Left lobe of liver (tissue), 2 donors: ENCODE measurements at regions not wholly inside any gene's neighbourhood (a gene's known extent, or its start where the extent isn't known, plus 50 kb on each side); places are given as distances from the start of the nearest gene placed in this dataset.
A peak's percentile ranks its signal among the peaks of the same experiment; 100 is the strongest.

Experiments used
- ATAC-seq: fragments of 200-7000 bp; cut with Tn5 transposase; one replicate; pipeline ENCODE4 v1.9.1; 2020; ENCODE audit warnings: mild to moderate bottlenecking, moderate library complexity
- DNase-seq: peaks from one replicate; pipeline ENCODE4 v3.0.0-alpha.2; 2020; ENCODE audit warnings: low spot score
- donor health status: DM: no; HTN: no; CAD: no; lungs with moderate emphysema.
- donor health status: DM: no; HTN: yes; CAD: no.

DNA sequence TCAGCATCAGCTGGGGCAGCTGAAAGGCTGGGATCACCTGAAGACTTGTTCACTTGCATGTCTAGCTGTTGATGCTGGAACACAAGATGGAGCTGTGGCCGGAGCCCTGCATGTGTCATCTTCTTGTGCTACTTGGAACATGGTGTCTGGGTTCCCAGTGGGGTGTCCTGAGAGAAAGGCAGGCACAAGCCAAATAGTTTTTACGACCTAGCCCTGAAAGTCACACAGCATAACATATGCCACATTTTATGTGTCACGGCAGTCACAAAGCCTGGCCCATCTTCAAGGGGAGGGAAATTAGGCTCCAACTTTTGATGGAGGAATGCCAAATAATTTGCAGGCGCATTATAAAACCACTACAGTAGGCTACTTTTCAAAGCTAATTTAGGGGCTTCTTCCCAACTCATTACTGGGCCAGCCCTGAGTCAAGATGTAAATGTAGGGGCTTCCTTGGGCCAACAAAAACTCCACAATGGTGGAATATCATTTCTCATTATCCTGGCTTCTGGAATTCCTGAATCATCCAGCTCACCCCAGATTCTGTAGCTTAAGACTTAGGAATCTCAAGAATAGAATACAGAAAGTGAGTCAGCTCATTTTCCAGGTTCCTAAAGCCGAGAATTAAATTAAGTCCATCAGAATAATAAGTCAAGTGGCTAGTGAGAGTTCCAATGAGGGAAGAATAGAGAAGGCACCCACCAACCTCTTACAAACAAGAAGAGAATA lies 543.0 kb downstream of the TNS1 start:
- no peak for DNase-seq

GRCh38 chr2:217459016-217459415 lies 543.8 kb downstream of the TNS1 start:
- DNase-seq: no peak
- no peak for ATAC-seq

More for the DNA sequence above, 543.0 kb downstream of the TNS1 start:
- no peak for ATAC-seq

GRCh38 chr2:217456016-217456415 lies 546.8 kb downstream of the TNS1 start:
- ATAC-seq (no peak), DNase-seq (no peak)

DNA sequence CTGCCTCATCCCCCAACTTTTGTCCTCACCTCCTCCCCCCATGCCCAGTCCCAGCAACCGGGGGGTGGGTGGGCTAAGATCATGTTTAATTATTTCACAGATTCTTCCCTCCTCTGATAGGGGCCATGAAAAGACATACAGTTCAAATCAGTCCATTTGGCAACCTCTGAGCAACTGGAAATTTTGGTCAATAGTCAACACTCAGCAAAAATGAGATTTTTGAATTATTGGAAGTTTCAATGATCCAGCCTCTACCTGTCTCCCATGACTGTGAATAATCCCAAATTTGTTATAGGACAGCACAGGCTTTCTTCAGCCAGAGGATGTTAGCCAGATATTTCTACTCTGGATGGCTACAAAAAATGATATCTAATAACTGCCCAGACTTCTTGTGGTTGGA lies 549.9 kb downstream of the TNS1 start:
- ATAC-seq: no peak
- DNase-seq: no peak

DNA sequence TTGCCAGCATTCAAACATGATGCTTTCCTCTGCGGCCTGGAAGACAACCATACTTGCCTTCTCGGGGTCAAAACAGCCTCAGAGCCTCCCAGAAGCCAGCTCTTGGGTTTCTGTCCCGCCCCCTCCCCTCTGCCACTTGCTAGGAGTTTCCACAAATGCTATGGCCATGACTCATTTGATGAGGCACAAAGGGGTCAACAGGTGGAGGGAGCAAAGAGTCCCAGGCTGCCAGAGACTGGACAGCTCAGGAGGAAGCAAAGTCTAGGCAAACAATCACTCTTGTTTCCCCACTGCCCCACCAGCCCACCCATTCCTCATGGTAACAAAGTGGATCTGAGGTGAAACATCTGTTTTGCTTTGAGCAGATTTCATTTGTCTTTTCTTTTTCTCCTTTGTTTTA lies 551.1 kb downstream of the TNS1 start:
- ATAC-seq (no peak), DNase-seq (no peak)

DNA sequence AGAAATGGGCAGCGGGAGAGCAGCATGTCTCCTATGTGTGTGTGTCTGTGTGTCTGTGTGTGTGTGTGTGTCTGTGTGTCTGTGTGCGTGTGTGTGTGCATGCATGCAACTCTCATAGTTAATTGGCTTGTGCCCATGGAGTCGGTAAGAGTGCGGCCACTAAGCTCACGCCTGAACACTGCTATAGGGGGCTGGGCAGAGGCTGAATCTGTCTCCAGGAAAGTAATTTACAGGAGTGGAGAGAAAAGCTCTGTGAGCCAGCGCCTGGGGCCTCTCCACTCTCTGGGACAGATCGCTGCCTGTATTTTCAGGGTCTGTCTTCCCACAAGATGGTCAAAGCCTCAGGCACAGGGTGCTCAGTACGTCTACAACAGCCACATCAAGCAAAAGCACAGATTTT lies 553.4 kb downstream of the TNS1 start:
- no peak for DNase-seq

DNA sequence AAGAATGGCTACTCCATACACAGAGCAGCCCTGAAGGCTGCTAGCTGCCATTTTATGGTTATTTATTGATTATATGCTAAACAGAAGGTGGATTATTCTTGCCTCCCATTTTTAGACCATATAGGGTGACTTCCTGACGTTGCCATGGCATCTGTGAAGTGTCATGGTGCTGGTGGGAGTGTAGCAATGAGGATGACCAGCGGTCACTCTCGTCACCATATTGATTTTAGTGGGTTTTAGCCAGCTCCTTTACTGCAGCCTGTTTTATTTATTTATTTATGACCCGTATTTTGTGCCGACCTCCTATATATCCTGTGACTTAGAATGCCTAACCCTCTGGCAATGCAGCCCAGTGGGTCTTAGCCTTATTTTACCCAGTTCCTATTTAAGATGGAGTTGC lies 553.9 kb downstream of the TNS1 start:
- DNase-seq: no peak
- ATAC-seq: no peak

More for the DNA sequence above, 553.4 kb downstream of the TNS1 start:
- ATAC-seq: no peak

DNA sequence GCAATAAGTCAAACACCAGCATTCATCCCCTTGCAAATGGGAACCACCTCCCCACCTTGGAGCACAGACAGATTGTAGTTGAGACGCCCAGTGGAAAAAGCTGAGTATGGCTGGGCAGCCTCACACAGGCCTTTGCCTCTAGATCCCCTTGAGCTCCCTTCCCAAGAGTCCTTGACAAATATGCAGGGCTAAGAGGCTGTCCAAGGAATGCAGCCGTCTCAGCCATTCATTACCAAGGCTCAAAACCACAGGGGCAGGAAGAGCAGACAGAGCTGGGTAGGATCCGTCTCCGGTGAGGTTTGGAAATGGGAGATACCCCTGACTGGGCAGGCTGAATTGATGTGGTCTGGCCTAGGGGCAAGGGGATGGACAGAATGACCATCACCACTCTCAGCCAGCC lies 557.1 kb downstream of the TNS1 start:
- ATAC-seq (no peak), DNase-seq (no peak)

DNA sequence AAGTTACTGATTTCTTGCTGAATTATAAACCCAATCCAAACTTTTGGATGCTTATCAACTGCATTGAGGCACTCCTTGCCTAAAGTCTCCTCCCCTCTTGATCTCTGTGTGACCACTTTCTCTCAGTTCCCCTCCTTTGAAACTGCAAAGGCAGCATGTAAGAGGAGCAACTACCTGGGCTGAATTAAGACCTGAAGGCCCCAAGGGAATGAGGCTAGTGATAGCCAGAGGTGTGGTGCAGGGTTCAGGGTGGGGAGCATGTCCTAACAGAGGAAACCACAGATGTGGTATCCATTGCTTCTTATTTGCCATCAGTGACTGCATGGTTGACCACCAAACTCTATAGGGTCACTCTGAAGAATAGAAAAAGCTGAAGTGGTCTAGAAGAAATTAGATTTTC lies 557.9 kb downstream of the TNS1 start:
- no peak for DNase-seq
- no peak for ATAC-seq

GRCh38 chr2:217444509-217444908 lies 558.3 kb downstream of the TNS1 start:
- DNase-seq (no peak), ATAC-seq (no peak)

GRCh38 chr2:217443601-217444000 lies 559.2 kb downstream of the TNS1 start:
- DNase-seq: no peak
- ATAC-seq: no peak

DNA sequence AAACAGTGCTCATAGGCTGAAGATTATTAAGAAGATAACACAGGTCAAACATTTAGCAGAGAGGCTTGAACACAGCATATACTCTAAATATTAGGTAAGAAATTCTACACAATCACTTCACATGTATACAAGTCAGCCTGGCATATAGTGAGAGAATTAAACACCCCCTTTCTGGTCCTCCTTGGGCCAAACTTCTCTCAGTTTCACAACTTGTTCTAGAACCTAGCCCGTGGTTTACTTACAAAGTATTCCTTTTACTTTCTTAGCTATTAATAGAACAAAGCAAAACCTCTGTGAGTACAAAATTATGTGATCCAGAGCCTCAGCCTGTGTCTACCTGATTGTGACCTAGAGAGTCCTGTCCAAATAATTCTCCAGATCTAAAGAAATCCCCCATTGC lies 562.8 kb downstream of the TNS1 start:
- no peak for ATAC-seq
- no peak for DNase-seq

DNA sequence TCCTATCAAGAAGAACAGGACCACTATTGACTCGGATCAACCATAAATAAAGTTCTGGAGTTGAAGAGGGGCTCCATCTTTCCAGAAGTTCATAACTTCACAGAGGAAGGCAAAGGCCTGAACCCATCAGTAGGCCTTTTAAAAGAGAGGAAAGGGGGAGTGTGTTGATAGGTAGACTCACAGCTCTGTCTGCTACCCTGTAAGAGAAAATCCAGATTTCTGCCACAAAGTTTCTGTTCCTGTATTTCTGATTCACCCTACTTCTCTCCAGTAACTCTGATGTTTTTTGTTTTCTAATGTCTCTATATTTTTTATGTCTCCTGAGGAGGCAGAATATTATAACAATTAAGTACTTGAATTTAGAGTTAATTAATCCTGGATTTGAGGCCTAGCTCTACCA lies 564.0 kb downstream of the TNS1 start:
- DNase-seq: no peak
- no peak for ATAC-seq

DNA sequence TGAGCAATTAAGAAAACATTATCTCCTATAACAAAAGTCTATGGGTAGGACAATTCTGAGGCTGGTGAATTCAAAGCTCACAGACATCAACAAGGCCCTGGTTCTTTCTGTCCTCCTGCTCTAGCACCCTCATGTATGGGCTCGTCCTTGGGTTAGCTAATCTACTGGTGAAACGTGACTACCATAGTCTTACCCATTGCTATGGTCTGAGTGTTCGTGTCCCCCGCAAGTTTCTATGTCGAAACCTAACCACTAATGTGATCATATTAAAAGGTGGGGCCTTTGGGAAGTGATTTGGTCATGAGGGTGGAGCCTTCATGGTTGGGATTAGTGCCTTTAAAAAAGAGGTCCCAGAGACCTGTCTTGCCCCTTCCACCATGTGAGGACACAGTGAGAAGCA lies 564.7 kb downstream of the TNS1 start:
- DNase-seq: no peak
- ATAC-seq: no peak

- no peak for DNase-seq
- ATAC-seq: no peak
Measured at GRCh38 chr2:217437290-217437870, 565.4 kb downstream of the TNS1 start.

GRCh38 chr2:217436386-217436785 lies 566.4 kb downstream of the TNS1 start:
- no peak for ATAC-seq

GRCh38 chr2:217434180-217434975 lies 568.4 kb downstream of the TNS1 start:
- ATAC-seq (peak; percentile 99), DNase-seq (peak; percentile 84)

More at GRCh38 chr2:217436386-217436785, 566.4 kb downstream of the TNS1 start:
- DNase-seq: no peak

GRCh38 chr2:217433522-217433921 lies 569.3 kb downstream of the TNS1 start:
- no peak for DNase-seq
- no peak for ATAC-seq

GRCh38 chr2:217431577-217432269 lies 571.1 kb downstream of the TNS1 start:
- ATAC-seq (no peak), DNase-seq (no peak)

GRCh38 chr2:217430916-217431576 lies 571.2 kb upstream of the TNP1 start:
- ATAC-seq (no peak), DNase-seq (no peak)

DNA sequence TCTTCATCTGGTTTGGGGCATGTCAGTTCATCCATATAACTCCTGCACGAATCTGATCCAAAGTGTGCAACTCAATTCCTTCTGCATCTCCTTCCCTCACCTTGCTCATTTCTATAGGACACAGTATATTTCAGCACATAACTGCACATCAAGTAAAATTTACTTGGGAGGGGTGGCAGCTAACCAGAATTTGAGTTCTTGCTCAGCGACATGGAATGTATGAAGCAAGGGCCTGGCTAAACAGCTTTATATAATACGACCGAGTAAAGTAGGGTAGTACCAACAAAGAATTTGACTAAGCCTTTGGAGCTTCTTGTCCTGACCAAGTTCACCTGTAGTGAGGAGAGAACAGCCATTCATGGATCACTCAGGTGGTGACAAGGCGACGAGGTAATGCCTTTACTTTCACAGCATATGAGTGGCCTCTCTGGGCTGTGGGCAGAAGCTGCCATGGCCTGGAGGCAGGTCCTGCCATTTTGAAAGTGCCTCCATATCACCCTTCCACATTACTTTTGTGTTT lies 570.2 kb upstream of the TNP1 start:
- ATAC-seq (no peak), DNase-seq (no peak)
